ENCODE measurements at regions not wholly inside any gene's neighbourhood (a gene's known extent, or its start where the extent isn't known, plus 50 kb on each side); places are given as distances from the start of the nearest gene placed in this dataset.
"Not testable (repeated sequence)": the region's sequence is repeated elsewhere in the genome, so short reads cannot be mapped to it uniquely, and the experiment has no call there.

DNA sequence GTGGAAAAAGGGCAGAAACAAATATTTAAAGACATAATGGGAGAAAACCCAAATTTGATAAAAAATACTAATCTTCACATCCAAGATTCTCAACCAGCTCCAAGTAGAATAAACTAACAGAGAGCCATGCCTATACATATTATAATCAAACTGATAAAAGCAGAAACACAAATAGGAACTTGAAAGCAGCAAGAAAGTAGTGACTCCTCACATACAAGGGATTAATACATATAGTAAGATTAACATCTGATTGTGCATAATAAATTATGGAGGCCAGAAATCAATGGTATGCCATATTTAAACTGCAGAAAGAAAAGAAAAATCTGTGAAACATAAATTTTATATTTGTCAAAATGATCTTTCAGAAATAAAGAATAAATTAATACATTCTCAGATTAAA is 454.3 kb upstream of the PCDH10 start:
- DNase-seq = no peak
- TF ChIP-seq, protein P1, sequence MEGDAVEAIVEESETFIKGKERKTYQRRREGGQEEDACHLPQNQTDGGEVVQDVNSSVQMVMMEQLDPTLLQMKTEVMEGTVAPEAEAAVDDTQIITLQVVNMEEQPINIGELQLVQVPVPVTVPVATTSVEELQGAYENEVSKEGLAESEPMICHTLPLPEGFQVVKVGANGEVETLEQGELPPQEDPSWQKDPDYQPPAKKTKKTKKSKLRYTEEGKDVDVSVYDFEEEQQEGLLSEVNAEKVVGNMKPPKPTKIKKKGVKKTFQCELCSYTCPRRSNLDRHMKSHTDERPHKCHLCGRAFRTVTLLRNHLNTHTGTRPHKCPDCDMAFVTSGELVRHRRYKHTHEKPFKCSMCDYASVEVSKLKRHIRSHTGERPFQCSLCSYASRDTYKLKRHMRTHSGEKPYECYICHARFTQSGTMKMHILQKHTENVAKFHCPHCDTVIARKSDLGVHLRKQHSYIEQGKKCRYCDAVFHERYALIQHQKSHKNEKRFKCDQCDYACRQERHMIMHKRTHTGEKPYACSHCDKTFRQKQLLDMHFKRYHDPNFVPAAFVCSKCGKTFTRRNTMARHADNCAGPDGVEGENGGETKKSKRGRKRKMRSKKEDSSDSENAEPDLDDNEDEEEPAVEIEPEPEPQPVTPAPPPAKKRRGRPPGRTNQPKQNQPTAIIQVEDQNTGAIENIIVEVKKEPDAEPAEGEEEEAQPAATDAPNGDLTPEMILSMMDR (IDR thresholded peaks at IDR 0.05) = no peak
- TF ChIP-seq POLR2A (IDR thresholded peaks at IDR 0.05) = no peak
- Histone ChIP-seq H3K36me3 (no peaks in the 10 kb centered on the region), H3K4me3 (no peak overlapping the region), H3K4me1 (no peaks in the 10 kb centered on the region), H3K9me3 (peaks cover 0 to 13% (median 0%) of the 10 kb centered on the region in 4 donors), H3K27me3 (no peaks in the 10 kb centered on the region), H3K27ac (no peak overlapping the region)

DNA sequence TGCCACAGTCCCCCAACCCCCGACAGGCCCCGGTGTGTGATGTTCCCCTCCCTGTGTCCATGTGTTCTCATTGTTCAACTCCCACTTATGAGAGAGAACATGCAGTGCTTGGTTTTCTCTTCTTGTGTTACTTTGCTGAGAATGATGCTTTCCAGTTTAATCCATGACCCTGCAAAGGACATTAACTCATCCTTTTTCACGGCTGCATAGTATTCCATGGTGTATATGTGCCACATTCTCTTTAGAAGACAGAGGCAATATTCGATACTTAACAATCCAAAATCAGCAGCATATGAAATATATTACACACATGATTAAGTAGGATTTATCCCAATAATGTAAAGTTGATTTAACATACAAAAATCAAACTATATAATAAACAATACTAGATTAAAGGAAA is 451.6 kb upstream of the PCDH10 start:
- H3K27ac ChIP-seq, DNase-seq, H3K4me3 ChIP-seq, H3K27me3 ChIP-seq, H3K4me1 ChIP-seq, H3K36me3 ChIP-seq: not testable (repeated sequence)
- H3K9me3 ChIP-seq = peaks cover 0 to 13% (median 0%) of the 10 kb centered on the region in 4 donors

DNA sequence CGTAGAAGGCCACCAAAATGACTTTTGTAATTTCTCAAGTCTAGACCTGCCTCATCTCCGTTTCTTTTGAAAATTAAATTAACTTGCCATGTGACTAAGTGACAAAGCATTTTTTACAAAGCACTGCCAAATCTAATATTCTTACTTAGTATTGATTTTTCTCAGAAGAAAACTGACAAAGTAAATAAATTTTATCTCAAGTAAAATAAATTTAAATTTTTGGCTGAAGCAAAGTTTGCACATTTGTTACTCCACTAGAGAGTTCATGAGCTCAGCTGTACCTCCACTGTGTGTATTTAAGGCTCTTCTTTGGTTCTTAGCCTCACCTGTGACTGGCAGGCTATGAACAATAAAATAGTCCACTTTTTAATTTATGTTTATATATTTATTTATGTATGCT is 441.1 kb upstream of the PCDH10 start:
- TF ChIP-seq, protein P1 (IDR thresholded peaks at IDR 0.05) = no peak
- TF ChIP-seq POLR2A (IDR thresholded peaks at IDR 0.05) = no peak
- H3K36me3 ChIP-seq = no peaks in the 10 kb centered on the region
- no peaks in the 10 kb centered on the region for H3K9me3 ChIP-seq
- no peak overlapping the region for H3K27ac ChIP-seq
- no peaks in the 10 kb centered on the region for H3K27me3 ChIP-seq
- no peak for DNase-seq
- no peaks in the 10 kb centered on the region for H3K4me1 ChIP-seq
- H3K4me3 ChIP-seq = no peak overlapping the region

DNA sequence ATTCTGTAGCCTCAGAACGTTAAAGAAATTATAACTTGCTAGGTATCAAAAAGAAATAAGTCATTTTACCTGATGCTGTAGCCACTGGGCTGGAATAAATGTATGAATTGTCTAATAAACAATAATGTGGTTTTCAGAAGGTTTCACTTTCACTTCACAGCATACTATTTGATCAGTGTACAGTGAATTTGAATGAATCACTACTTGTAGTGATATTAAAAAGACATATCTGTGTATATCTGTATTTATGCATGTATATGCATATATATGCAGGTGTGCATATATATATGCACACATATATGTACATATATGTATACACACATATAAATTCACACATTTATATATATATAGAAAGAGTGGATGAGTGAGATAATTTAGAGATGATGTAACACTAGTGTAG is 440.0 kb upstream of the PCDH10 start:
- Histone ChIP-seq H3K27ac (no peak overlapping the region), H3K9me3 (no peaks in the 10 kb centered on the region), H3K36me3 (no peaks in the 10 kb centered on the region), H3K4me3 (no peak overlapping the region), H3K27me3 (no peaks in the 10 kb centered on the region), H3K4me1 (no peaks in the 10 kb centered on the region)
- TF ChIP-seq, protein P1 (IDR thresholded peaks at IDR 0.05) = no peak
- no peak for TF ChIP-seq POLR2A (IDR thresholded peaks at IDR 0.05)
- no peak for DNase-seq

- no peaks in the 10 kb centered on the region for H3K27me3 ChIP-seq
- no peak for DNase-seq
- no peak overlapping the region for H3K27ac ChIP-seq
- no peak overlapping the region for H3K4me3 ChIP-seq
- no peak for TF ChIP-seq POLR2A (IDR thresholded peaks at IDR 0.05)
- TF ChIP-seq, protein P1 (IDR thresholded peaks at IDR 0.05) = no peak
- H3K9me3 ChIP-seq = no peaks in the 10 kb centered on the region
- H3K36me3 ChIP-seq = no peaks in the 10 kb centered on the region
- H3K4me1 ChIP-seq = no peaks in the 10 kb centered on the region
Measured at GRCh38 chr4:132710971-132711370, 438.1 kb upstream of the PCDH10 start.

- Histone ChIP-seq H3K9me3 (no peaks in the 10 kb centered on the region), H3K27ac (no peak overlapping the region), H3K27me3 (no peaks in the 10 kb centered on the region), H3K36me3 (no peaks in the 10 kb centered on the region), H3K4me3 (no peak overlapping the region), H3K4me1 (no peaks in the 10 kb centered on the region)
- TF ChIP-seq, protein P1 (IDR thresholded peaks at IDR 0.05) = no peak
- no peak for TF ChIP-seq POLR2A (IDR thresholded peaks at IDR 0.05)
- DNase-seq = no peak
Measured at GRCh38 chr4:132737344-132737743, 411.8 kb upstream of the PCDH10 start.

Data from Peyer's patch (tissue), 4 donors.